ENCODE measurements at regions not wholly inside any gene's neighbourhood (a gene's known extent, or its start where the extent isn't known, plus 50 kb on each side); places are given as distances from the start of the nearest gene placed in this dataset.

DNA sequence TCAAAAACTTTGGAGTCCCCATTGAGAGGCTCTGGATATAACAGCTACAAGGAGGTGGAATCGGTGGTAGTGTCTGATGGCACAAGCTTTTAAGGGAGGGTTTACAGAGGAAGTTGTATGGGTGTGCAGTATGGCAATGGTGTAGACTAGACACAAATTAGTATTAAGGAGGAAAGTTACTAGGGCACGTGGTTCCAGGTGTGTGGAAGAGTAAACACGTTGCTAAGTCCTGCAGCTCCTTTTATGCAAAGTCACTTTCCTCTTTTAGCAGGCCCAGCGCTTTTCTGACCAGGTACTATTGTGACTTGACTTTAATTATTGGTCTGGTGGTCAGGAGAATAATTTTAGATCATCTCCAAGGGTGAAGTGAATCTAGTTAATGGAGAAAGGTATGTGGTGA is 287.5 kb upstream of the B3GALT2 start:
- H3K27me3 ChIP-seq (replicated peaks; ENCODE audit: control insufficient read depth, insufficient read depth, low read length), result no peaks in the 10 kb centered on the region
- no peak overlapping the region for H3K4me3 ChIP-seq (ENCODE audit: low read depth, low read length)
- H3K36me3 Mint-ChIP-seq (ENCODE audit: insufficient read depth, unreplicated experiment), result no peaks in the 10 kb centered on the region
- intact Hi-C loops (cut with micrococcal nuclease; ENCODE audit: unreplicated experiment), result no loop called here
- no TSS peak for BruUV-seq (replicated peaks)
- POLR2A ChIA-PET, result no interaction called here
- H3K9me3 ChIP-seq, result no peaks in the 10 kb centered on the region
- H3K4me1 Mint-ChIP-seq (ENCODE audit: low read depth, unreplicated experiment), result peaks cover 7% of the 10 kb centered on the region
- no peak for DNase-seq
- peaks cover 17% of the 10 kb centered on the region for H3K9me3 Mint-ChIP-seq (ENCODE audit: unreplicated experiment)
- H3K4me1 ChIP-seq, result no peaks in the 10 kb centered on the region
- H3K27me3 Mint-ChIP-seq (ENCODE audit: insufficient read depth, unreplicated experiment), result peaks cover 8% of the 10 kb centered on the region
- TF ChIP-seq, protein P1, sequence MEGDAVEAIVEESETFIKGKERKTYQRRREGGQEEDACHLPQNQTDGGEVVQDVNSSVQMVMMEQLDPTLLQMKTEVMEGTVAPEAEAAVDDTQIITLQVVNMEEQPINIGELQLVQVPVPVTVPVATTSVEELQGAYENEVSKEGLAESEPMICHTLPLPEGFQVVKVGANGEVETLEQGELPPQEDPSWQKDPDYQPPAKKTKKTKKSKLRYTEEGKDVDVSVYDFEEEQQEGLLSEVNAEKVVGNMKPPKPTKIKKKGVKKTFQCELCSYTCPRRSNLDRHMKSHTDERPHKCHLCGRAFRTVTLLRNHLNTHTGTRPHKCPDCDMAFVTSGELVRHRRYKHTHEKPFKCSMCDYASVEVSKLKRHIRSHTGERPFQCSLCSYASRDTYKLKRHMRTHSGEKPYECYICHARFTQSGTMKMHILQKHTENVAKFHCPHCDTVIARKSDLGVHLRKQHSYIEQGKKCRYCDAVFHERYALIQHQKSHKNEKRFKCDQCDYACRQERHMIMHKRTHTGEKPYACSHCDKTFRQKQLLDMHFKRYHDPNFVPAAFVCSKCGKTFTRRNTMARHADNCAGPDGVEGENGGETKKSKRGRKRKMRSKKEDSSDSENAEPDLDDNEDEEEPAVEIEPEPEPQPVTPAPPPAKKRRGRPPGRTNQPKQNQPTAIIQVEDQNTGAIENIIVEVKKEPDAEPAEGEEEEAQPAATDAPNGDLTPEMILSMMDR (IDR thresholded peaks at IDR 0.05; ENCODE audit: insufficient read depth in 1 of 2, low read depth in 1 of 2, low read length in 1 of 2, severe bottlenecking in 1 of 2, unreplicated experiment in 1 of 2), result no peak
- H3K4me3 Mint-ChIP-seq (ENCODE audit: unreplicated experiment), result no peak overlapping the region
- no peaks in the 10 kb centered on the region for H3K36me3 ChIP-seq (ENCODE audit: control insufficient read depth, insufficient read depth, low read length)
- H3K27ac Mint-ChIP-seq (ENCODE audit: unreplicated experiment), result no peak overlapping the region
- CTCF ChIA-PET, result no interaction called here

DNA sequence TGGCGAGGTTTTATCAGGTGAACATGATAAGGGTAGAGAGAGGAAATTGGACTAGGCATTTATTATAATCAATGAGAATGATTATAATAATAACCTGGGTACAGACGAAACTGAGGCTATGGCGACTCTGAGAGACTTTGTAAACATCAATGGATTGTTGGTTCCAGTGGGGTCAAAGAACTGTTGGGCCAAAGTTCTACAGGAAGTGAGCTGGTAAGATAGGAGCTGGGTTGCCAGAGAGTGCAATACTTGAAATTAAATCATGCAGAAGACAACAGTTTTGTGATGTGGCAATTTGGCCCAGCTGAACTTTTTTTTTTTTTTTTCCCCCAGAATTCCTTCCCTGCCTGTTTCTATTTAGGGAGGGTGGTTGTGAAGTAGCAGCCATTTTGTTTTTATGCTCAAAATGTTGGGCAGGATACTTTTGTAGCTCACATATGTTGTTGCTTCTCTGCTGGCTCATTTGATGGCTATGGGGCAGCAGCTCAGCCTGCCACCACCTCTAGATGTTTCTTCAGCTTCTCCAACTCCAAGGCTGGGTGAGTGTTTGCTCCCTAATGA is 286.5 kb upstream of the B3GALT2 start:
- H3K4me3 Mint-ChIP-seq (ENCODE audit: unreplicated experiment), result no peak overlapping the region
- intact Hi-C loops (cut with micrococcal nuclease; ENCODE audit: unreplicated experiment), result no loop called here
- H3K27me3 Mint-ChIP-seq (ENCODE audit: insufficient read depth, unreplicated experiment), result peaks cover 8% of the 10 kb centered on the region
- Histone ChIP-seq H3K9me3 (no peaks in the 10 kb centered on the region), H3K36me3 (ENCODE audit: control insufficient read depth, insufficient read depth, low read length) (no peaks in the 10 kb centered on the region), H3K4me1 (no peaks in the 10 kb centered on the region), H3K4me3 (ENCODE audit: low read depth, low read length) (no peak overlapping the region), H3K27me3 (replicated peaks; ENCODE audit: control insufficient read depth, insufficient read depth, low read length) (no peaks in the 10 kb centered on the region)
- H3K4me1 Mint-ChIP-seq (ENCODE audit: low read depth, unreplicated experiment), result peaks cover 7% of the 10 kb centered on the region
- TF ChIP-seq, protein P1 (IDR thresholded peaks at IDR 0.05; ENCODE audit: insufficient read depth in 1 of 2, low read depth in 1 of 2, low read length in 1 of 2, severe bottlenecking in 1 of 2, unreplicated experiment in 1 of 2), result no peak
- no TSS peak for BruUV-seq (replicated peaks)
- H3K9me3 Mint-ChIP-seq (ENCODE audit: unreplicated experiment), result peaks cover 17% of the 10 kb centered on the region
- DNase-seq, result no peak
- no peak overlapping the region for H3K27ac Mint-ChIP-seq (ENCODE audit: unreplicated experiment)
- ChIA-PET POLR2A (no interaction called here), CTCF (no interaction called here)
- H3K36me3 Mint-ChIP-seq (ENCODE audit: insufficient read depth, unreplicated experiment), result no peaks in the 10 kb centered on the region

DNA sequence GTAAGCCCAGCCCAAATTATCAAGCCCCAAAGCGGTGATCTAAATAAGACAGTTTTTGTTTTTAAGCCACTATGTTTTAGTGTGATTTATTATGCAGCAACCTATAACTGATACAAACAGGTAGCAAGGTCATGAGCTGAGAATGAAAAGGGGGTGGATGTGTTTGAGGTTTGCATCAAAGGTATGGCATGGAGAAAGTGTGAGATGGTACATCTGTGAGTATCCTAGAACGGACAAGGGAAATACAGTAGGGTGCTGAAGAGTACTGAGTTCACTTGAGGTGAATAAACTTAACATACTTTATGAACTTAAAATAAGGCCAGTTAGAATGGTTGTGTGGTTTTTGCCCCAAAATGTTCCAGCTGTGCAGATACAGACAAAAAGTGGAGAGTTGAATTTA is 286.0 kb upstream of the B3GALT2 start:
- Histone ChIP-seq H3K4me1 (no peaks in the 10 kb centered on the region), H3K4me3 (ENCODE audit: low read depth, low read length) (no peak overlapping the region), H3K36me3 (ENCODE audit: control insufficient read depth, insufficient read depth, low read length) (no peaks in the 10 kb centered on the region), H3K9me3 (no peaks in the 10 kb centered on the region), H3K27me3 (replicated peaks; ENCODE audit: control insufficient read depth, insufficient read depth, low read length) (no peaks in the 10 kb centered on the region)
- no TSS peak for BruUV-seq (replicated peaks)
- ChIA-PET CTCF (no interaction called here), POLR2A (no interaction called here)
- TF ChIP-seq, protein P1 (IDR thresholded peaks at IDR 0.05; ENCODE audit: insufficient read depth in 1 of 2, low read depth in 1 of 2, low read length in 1 of 2, severe bottlenecking in 1 of 2, unreplicated experiment in 1 of 2), result no peak
- H3K27me3 Mint-ChIP-seq (ENCODE audit: insufficient read depth, unreplicated experiment), result peaks cover 5% of the 10 kb centered on the region
- no peaks in the 10 kb centered on the region for H3K36me3 Mint-ChIP-seq (ENCODE audit: insufficient read depth, unreplicated experiment)
- no peak overlapping the region for H3K4me3 Mint-ChIP-seq (ENCODE audit: unreplicated experiment)
- no peak for DNase-seq
- peaks cover 7% of the 10 kb centered on the region for H3K4me1 Mint-ChIP-seq (ENCODE audit: low read depth, unreplicated experiment)
- H3K9me3 Mint-ChIP-seq (ENCODE audit: unreplicated experiment), result peaks cover 17% of the 10 kb centered on the region
- H3K27ac Mint-ChIP-seq (ENCODE audit: unreplicated experiment), result no peak overlapping the region
- intact Hi-C loops (cut with micrococcal nuclease; ENCODE audit: unreplicated experiment), result no loop called here
